GM18502 (cell line): ENCODE measurements at regions not wholly inside any gene's neighbourhood (a gene's known extent, or its start where the extent isn't known, plus 50 kb on each side); places are given as distances from the start of the nearest gene placed in this dataset.
"Not testable (repeated sequence)": the region's sequence is repeated elsewhere in the genome, so short reads cannot be mapped to it uniquely, and the experiment has no call there.

Experiments used
- ATAC-seq: cut with Tn5 transposase; IDR thresholded peaks from one replicate; pipeline ENCODE4 v1.9.1; 2021; ENCODE audit warnings: mild to moderate bottlenecking; ENCODE audit not compliant: unreplicated experiment, poor library complexity

- ATAC-seq, result no peak
These were observed 82.8 kb downstream of the BTG1 start for GRCh38 chr12:92062539-92063493.

DNA sequence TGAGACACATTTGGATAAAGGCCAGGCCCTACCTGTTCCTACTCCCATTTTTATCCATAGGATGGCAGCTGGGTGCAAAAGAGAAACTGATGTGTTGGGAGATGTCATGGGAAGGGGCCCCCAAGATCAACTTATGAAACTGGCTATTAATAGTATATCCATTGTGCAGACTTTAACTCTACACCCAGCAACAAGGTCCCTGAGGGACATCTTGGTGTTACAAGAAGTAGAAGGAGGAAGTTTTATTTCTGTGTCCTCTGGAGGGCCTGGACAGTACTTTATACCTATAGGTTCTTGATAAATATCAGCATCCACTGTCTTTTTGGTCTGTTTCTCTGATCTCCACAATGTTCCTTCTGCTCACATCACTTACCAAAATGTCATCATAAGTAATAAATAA lies 84.6 kb downstream of the BTG1 start:
- ATAC-seq, result no peak

- ATAC-seq, result no peak
These were observed 85.7 kb downstream of the BTG1 start for GRCh38 chr12:92059960-92060359.

DNA sequence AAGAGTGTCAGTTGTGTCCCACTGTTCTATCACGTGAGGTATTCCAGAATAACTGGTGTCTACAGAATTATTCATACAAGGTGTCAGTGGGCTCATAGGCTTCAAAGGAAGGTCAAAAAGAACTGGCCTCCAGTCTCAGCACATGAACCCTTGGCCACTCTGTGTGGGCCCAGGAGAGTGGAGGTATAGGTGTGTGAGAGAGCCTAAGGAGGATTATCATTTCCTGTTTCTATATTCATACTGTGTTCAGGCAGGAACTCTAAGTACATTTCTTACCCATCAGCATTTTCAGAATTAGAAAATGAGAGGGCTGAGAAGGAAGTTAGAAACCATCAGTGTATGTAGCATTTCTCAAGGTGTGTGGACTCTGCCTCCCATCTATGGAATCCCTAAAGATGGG lies 87.0 kb downstream of the BTG1 start:
- ATAC-seq, result peak; percentile 82

- ATAC-seq, result not testable (repeated sequence)
These were observed 88.9 kb downstream of the BTG1 start for GRCh38 chr12:92056756-92057155.

DNA sequence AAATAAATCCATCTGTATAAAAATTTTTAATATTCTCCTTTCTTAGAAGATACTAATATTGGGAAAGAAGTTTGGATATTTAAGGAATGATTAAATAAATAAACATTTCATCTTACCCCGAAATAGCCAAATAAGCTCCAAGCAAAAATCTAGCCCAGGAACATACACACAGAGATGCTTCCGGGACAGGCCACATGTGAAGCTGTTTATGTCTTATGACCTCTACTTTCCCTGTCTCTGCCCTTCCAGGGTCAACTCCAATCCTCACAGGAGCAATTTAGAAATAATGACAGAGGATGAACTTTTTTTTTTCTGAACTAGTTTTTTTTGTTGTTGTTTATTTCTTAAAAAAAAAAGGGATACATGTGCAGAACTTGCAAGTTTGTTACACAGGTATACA lies 89.4 kb downstream of the BTG1 start:
- no peak for ATAC-seq

DNA sequence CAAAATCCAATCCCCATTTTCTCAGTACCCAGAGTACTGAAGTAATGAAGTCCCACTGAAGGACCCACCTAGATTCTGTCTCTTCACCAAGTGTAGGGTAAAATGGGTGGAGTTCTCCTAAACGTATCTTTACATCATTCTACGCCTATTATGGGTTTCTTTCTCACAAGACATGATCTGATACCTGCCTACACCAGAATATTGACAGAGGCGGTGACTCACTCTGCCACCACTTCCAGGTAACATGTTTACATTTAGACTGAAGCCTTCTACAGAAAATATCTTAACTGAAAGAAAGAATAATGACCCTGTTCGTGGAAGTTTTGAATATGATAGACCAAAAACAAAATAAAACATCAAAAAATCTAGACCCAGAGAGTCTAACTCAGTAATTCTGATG lies 89.8 kb downstream of the BTG1 start:
- no peak for ATAC-seq

GRCh38 chr12:92051441-92051840 lies 94.2 kb downstream of the BTG1 start:
- ATAC-seq, result no peak

DNA sequence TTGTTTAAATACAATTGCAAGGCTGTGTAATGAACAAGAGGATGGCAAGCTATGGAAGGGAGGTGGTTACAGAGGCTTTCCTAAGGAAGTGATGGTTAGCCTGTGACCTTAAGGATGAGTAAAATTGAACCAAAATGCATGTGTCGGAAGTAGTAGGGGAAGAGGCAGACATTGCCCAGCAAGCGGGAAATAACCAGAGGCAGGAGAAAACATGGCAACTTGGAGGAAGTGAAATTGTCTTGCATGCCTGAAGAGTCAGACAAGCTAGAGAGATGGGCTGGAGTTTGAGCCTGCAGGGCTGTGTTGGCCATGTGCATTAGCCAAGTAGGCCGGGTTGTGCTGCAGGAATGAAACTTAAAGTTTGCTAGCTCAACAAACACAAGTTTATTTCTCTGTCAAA lies 96.2 kb downstream of the BTG1 start:
- ATAC-seq, result peak; percentile 90

GRCh38 chr12:92047393-92047826 lies 98.2 kb downstream of the BTG1 start:
- no peak for ATAC-seq

GRCh38 chr12:92046557-92047392 lies 98.9 kb downstream of the BTG1 start:
- no peak for ATAC-seq

- ATAC-seq, result no peak
These were observed 99.8 kb downstream of the BTG1 start for GRCh38 chr12:92045852-92046251.

- no peak for ATAC-seq
These were observed 101.2 kb downstream of the BTG1 start for GRCh38 chr12:92044435-92044834.

- no peak for ATAC-seq
These were observed 102.7 kb downstream of the BTG1 start for GRCh38 chr12:92042791-92043531.

DNA sequence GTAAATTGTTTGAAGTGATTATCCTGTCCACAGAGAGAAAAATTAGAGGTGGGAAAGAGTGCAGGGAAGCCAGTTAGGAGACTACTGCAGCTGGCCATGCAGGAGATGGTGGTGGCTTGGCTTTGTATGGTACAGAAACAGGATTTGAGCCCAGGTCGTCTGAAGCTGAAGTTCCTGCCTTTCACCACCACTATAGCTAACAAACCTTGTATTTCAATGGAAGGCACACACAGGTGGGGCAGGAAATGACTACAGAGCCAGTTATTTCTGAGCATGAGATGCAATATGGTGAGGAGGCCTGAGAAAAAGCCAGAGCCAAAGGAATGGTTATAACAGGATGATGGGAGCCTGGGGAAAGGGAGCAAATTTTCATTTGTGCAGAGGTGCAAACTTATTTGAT lies 103.9 kb downstream of the BTG1 start:
- ATAC-seq, result no peak

GRCh38 chr12:92039046-92039445 lies 106.6 kb downstream of the BTG1 start:
- ATAC-seq, result no peak

DNA sequence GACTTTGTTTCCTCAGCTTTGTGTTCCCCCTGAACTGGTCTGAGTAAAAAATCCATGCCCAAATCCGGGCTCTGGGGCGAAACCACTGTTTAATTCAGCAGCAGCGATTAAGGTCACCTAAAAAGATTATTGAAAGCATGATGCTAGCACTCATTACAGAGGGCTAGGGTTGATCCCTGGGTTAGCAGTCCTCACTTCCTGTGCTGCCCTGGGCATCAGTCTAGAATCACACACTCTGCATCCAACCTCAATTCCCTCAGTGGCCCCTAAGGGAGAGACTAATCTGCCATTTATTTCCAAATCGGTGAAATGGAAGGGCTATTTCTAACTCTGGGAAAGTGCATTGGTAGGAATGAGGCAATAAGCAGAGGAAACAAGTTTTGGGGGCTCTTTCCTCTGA lies 107.2 kb downstream of the BTG1 start:
- no peak for ATAC-seq

- no peak for ATAC-seq
These were observed 108.7 kb downstream of the BTG1 start for GRCh38 chr12:92036771-92037453.

- ATAC-seq, result no peak
These were observed 109.5 kb downstream of the BTG1 start for GRCh38 chr12:92036061-92036620.

- ATAC-seq, result no peak
These were observed 110.2 kb downstream of the BTG1 start for GRCh38 chr12:92035477-92035876.
